GM12878 (cell line): ENCODE measurements at regions not wholly inside any gene's neighbourhood (a gene's known extent, or its start where the extent isn't known, plus 50 kb on each side); places are given as distances from the start of the nearest gene placed in this dataset.

Source experiments
- BHLHE40 ChIP-seq, 2 experiments: fragments of 450-650 bp in 1 of 2; IDR thresholded peaks; 2 replicates each; pipeline ENCODE4 v1.6.1; 2011 to 2017; ENCODE audit warnings: low read depth in 2 of 2, borderline replicate concordance in 1 of 2, improper control_type of control experiment in 1 of 2, low read length in 1 of 2, mild to moderate bottlenecking in 1 of 2
- CTCF ChIP-seq, 3 experiments: IDR thresholded peaks in 2 of 3; conservative IDR thresholded peaks in 1 of 3; 2 replicates each; pipeline ENCODE4 v1.5.1; 2011; ENCODE audit warnings: low read depth in 3 of 3, low read length in 3 of 3, mild to moderate bottlenecking in 3 of 3, control low read depth in 2 of 3, moderate library complexity in 2 of 3, inconsistent platforms in 1 of 3, mixed read lengths in 1 of 3; ENCODE audit not compliant: control insufficient read depth in 2 of 3, insufficient read depth in 1 of 3; ENCODE audit errors: extremely low read depth in 1 of 3
- JUND ChIP-seq: IDR thresholded peaks from 2 replicates; pipeline ENCODE4 v1.6.1; 2012; ENCODE audit warnings: low read depth, mild to moderate bottlenecking, low read length, improper control_type of control experiment, moderate library complexity
- YY1 ChIP-seq: IDR thresholded peaks from 2 replicates; pipeline ENCODE4 v1.6.1; 2011; ENCODE audit warnings: low read depth, mild to moderate bottlenecking, low read length
- ZNF384 ChIP-seq: IDR thresholded peaks from 2 replicates; pipeline ENCODE4 v1.6.1; 2012; ENCODE audit warnings: low read depth, mild to moderate bottlenecking, low read length, improper control_type of control experiment, borderline replicate concordance

GRCh38 chr6:156590482-156590881, 186.7 kb upstream of the ARID1B start:
- TF ChIP-seq JUND (no peak), CTCF (IDR thresholded peaks at IDR 0.05 in 2 of 3, conservative IDR thresholded peaks at IDR 0.05 in 1 of 3; ENCODE audit: control insufficient read depth in 2 of 3, extremely low read depth in 1 of 3, insufficient read depth in 1 of 3, low read depth in 3 of 3, low read length in 3 of 3) (no peak), BHLHE40 (IDR thresholded peaks at IDR 0.05; ENCODE audit: borderline replicate concordance in 1 of 2, low read depth in 2 of 2, low read length in 1 of 2) (no peak), ZNF384 (no peak), YY1 (no peak)
